H1 (cell line): ENCODE measurements at regions not wholly inside any gene's neighbourhood (a gene's known extent, or its start where the extent isn't known, plus 50 kb on each side); places are given as distances from the start of the nearest gene placed in this dataset.

Experiments used
- BCL11A ChIP-seq, 2 experiments: IDR thresholded peaks; one replicate each; pipeline ENCODE4 v1.6.1; 2011; ENCODE audit warnings: low read depth in 2 of 2, low read length in 2 of 2, mild to moderate bottlenecking in 2 of 2
- CBX8 ChIP-seq: fragments of 300-800, 300-1000 bp; sonication (generic); IDR thresholded peaks from 2 replicates; pipeline ENCODE4 v1.7.1; 2016; ENCODE audit warnings: low read depth, low read length, borderline replicate concordance
- KDM1A ChIP-seq: fragments of 200-600, 300-600 bp; sonication (generic); IDR thresholded peaks from 2 replicates; pipeline ENCODE4 v1.7.1; 2016; ENCODE audit warnings: mild to moderate bottlenecking, low read length, borderline replicate concordance
- POLR2A ChIP-seq, 2 experiments: IDR thresholded peaks; 1 replicate in 1 of 2; 2 replicates in 1 of 2; pipeline ENCODE4 v1.6.1; 2011; ENCODE audit warnings: low read depth in 2 of 2, low read length in 2 of 2, mild to moderate bottlenecking in 2 of 2; ENCODE audit errors: control extremely low read depth in 1 of 2
- RBBP5 ChIP-seq: IDR thresholded peaks from 2 replicates; pipeline ENCODE4 v1.7.1; 2012; ENCODE audit warnings: low read depth, mild to moderate bottlenecking, inconsistent platforms, low read length, moderate library complexity, borderline replicate concordance
- SAP30 ChIP-seq: fragments of 300-600 bp; sonication (generic); IDR thresholded peaks from 2 replicates; pipeline ENCODE4 v1.7.1; 2012; ENCODE audit warnings: low read length, moderate library complexity, mild to moderate bottlenecking, inconsistent platforms; ENCODE audit not compliant: insufficient read depth, insufficient replicate concordance
- SIX5 ChIP-seq: IDR thresholded peaks from 2 replicates; pipeline ENCODE4 v1.6.1; 2011; ENCODE audit warnings: mild to moderate bottlenecking, low read depth, low read length
- SRF ChIP-seq: IDR thresholded peaks from 2 replicates; pipeline ENCODE4 v1.6.1; 2011; ENCODE audit warnings: mild to moderate bottlenecking, low read depth, low read length, moderate library complexity
- YY1 ChIP-seq: IDR thresholded peaks from 2 replicates; pipeline ENCODE4 v1.6.1; 2011; ENCODE audit warnings: low read depth, mild to moderate bottlenecking, low read length
- TF ChIP-seq, protein P1 (sequence below), 3 experiments: IDR thresholded peaks; 1 replicate in 2 of 3; 2 replicates in 1 of 3; pipeline versions ENCODE4 v1.5.1 to v1.6.1; 2011; ENCODE audit warnings: low read length in 3 of 3, mild to moderate bottlenecking in 3 of 3, inconsistent platforms in 2 of 3, low read depth in 1 of 3, moderate library complexity in 1 of 3; ENCODE audit not compliant: insufficient read depth in 1 of 3; ENCODE audit errors: control extremely low read depth in 1 of 3
- TF ChIP-seq, protein P2 (sequence below): fragments of 300-600 bp; sonication (generic); IDR thresholded peaks from 2 replicates; pipeline ENCODE4 v1.7.1; 2012; ENCODE audit warnings: low read length, moderate library complexity, mild to moderate bottlenecking, inconsistent platforms; ENCODE audit not compliant: insufficient replicate concordance

DNA sequence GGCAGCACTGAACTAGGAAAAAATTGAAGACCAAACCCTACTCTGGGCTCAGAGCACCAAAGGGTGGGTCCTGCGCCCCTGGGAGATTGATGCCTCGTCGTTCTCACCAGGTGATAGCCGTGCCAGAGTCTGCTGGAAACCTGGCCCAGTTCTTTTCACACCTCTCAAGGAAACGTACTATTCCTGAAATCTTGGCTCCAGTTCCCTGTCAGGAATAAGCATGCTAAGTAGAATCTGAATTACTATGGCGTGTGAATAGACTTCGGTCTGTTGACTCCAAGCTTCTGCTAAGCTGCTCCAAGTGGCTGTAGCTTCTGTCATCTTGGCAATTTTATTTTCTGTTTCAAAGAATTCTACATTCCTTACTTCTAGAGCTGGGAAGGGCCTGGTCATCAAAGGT, 75.4 kb downstream of the MARCHF4 start:
- TF ChIP-seq, protein P1, sequence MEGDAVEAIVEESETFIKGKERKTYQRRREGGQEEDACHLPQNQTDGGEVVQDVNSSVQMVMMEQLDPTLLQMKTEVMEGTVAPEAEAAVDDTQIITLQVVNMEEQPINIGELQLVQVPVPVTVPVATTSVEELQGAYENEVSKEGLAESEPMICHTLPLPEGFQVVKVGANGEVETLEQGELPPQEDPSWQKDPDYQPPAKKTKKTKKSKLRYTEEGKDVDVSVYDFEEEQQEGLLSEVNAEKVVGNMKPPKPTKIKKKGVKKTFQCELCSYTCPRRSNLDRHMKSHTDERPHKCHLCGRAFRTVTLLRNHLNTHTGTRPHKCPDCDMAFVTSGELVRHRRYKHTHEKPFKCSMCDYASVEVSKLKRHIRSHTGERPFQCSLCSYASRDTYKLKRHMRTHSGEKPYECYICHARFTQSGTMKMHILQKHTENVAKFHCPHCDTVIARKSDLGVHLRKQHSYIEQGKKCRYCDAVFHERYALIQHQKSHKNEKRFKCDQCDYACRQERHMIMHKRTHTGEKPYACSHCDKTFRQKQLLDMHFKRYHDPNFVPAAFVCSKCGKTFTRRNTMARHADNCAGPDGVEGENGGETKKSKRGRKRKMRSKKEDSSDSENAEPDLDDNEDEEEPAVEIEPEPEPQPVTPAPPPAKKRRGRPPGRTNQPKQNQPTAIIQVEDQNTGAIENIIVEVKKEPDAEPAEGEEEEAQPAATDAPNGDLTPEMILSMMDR (IDR thresholded peaks at IDR 0.05; ENCODE audit: control extremely low read depth in 1 of 3, insufficient read depth in 1 of 3, low read depth in 1 of 3, low read length in 3 of 3) = no peak
- TF ChIP-seq POLR2A (IDR thresholded peaks at IDR 0.05; ENCODE audit: control extremely low read depth in 1 of 2, low read depth in 2 of 2, low read length in 2 of 2) (no peak), SAP30 (no peak), YY1 (no peak), SIX5 (no peak), RBBP5 (no peak), KDM1A (no peak), BCL11A (IDR thresholded peaks at IDR 0.05; ENCODE audit: low read depth in 2 of 2, low read length in 2 of 2) (no peak), CBX8 (no peak), SRF (no peak)
- TF ChIP-seq, protein P2, sequence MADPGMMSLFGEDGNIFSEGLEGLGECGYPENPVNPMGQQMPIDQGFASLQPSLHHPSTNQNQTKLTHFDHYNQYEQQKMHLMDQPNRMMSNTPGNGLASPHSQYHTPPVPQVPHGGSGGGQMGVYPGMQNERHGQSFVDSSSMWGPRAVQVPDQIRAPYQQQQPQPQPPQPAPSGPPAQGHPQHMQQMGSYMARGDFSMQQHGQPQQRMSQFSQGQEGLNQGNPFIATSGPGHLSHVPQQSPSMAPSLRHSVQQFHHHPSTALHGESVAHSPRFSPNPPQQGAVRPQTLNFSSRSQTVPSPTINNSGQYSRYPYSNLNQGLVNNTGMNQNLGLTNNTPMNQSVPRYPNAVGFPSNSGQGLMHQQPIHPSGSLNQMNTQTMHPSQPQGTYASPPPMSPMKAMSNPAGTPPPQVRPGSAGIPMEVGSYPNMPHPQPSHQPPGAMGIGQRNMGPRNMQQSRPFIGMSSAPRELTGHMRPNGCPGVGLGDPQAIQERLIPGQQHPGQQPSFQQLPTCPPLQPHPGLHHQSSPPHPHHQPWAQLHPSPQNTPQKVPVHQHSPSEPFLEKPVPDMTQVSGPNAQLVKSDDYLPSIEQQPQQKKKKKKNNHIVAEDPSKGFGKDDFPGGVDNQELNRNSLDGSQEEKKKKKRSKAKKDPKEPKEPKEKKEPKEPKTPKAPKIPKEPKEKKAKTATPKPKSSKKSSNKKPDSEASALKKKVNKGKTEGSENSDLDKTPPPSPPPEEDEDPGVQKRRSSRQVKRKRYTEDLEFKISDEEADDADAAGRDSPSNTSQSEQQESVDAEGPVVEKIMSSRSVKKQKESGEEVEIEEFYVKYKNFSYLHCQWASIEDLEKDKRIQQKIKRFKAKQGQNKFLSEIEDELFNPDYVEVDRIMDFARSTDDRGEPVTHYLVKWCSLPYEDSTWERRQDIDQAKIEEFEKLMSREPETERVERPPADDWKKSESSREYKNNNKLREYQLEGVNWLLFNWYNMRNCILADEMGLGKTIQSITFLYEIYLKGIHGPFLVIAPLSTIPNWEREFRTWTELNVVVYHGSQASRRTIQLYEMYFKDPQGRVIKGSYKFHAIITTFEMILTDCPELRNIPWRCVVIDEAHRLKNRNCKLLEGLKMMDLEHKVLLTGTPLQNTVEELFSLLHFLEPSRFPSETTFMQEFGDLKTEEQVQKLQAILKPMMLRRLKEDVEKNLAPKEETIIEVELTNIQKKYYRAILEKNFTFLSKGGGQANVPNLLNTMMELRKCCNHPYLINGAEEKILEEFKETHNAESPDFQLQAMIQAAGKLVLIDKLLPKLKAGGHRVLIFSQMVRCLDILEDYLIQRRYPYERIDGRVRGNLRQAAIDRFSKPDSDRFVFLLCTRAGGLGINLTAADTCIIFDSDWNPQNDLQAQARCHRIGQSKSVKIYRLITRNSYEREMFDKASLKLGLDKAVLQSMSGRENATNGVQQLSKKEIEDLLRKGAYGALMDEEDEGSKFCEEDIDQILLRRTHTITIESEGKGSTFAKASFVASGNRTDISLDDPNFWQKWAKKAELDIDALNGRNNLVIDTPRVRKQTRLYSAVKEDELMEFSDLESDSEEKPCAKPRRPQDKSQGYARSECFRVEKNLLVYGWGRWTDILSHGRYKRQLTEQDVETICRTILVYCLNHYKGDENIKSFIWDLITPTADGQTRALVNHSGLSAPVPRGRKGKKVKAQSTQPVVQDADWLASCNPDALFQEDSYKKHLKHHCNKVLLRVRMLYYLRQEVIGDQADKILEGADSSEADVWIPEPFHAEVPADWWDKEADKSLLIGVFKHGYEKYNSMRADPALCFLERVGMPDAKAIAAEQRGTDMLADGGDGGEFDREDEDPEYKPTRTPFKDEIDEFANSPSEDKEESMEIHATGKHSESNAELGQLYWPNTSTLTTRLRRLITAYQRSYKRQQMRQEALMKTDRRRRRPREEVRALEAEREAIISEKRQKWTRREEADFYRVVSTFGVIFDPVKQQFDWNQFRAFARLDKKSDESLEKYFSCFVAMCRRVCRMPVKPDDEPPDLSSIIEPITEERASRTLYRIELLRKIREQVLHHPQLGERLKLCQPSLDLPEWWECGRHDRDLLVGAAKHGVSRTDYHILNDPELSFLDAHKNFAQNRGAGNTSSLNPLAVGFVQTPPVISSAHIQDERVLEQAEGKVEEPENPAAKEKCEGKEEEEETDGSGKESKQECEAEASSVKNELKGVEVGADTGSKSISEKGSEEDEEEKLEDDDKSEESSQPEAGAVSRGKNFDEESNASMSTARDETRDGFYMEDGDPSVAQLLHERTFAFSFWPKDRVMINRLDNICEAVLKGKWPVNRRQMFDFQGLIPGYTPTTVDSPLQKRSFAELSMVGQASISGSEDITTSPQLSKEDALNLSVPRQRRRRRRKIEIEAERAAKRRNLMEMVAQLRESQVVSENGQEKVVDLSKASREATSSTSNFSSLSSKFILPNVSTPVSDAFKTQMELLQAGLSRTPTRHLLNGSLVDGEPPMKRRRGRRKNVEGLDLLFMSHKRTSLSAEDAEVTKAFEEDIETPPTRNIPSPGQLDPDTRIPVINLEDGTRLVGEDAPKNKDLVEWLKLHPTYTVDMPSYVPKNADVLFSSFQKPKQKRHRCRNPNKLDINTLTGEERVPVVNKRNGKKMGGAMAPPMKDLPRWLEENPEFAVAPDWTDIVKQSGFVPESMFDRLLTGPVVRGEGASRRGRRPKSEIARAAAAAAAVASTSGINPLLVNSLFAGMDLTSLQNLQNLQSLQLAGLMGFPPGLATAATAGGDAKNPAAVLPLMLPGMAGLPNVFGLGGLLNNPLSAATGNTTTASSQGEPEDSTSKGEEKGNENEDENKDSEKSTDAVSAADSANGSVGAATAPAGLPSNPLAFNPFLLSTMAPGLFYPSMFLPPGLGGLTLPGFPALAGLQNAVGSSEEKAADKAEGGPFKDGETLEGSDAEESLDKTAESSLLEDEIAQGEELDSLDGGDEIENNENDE = no peak
